ENCODE measurements at regions not wholly inside any gene's neighbourhood (a gene's known extent, or its start where the extent isn't known, plus 50 kb on each side); places are given as distances from the start of the nearest gene placed in this dataset.

GRCh38 chr11:116086426-116086825, 582.2 kb upstream of the CADM1 start:
- no peak overlapping the region for H3K27ac ChIP-seq (ENCODE audit: low read length)
- TF ChIP-seq TCF7L2 (IDR thresholded peaks at IDR 0.05; ENCODE audit: low read depth, low read length) (no peak), SIN3A (IDR thresholded peaks at IDR 0.05; ENCODE audit: borderline replicate concordance, insufficient read depth, low read depth, low read length) (no peak), REST (IDR thresholded peaks at IDR 0.05; ENCODE audit: insufficient read depth in 1 of 2, low read depth in 2 of 2, low read length in 1 of 2) (no peak), CTCF (IDR thresholded peaks at IDR 0.05) (no peak), POLR2AphosphoS5 (IDR thresholded peaks at IDR 0.05; ENCODE audit: low read depth, low read length) (no peak)
- CTCF ChIA-PET: no interaction called here
- DNase-seq (ENCODE audit: low read depth, low spot score) (no peak), ATAC-seq (no peak)
- no peaks in the 10 kb centered on the region for H3K4me1 ChIP-seq (ENCODE audit: control insufficient read depth, insufficient read depth, low read length)
- H3K36me3 ChIP-seq (ENCODE audit: control insufficient read depth, insufficient read depth, low read length): no peaks in the 10 kb centered on the region
- intact Hi-C loops (cut with micrococcal nuclease; ENCODE audit: unreplicated experiment) (no loop called here), in situ Hi-C loops (cut with HindIII; ENCODE audit: low pct_unique_long_range_greater_than_20kb, low sequenced_read_pairs) (no loop called here)
- H3K4me3 ChIP-seq (ENCODE audit: low read depth in 2 of 2, low read length in 2 of 2): no peak overlapping the region
- POLR2A ChIA-PET: no interaction called here
- no peaks in the 10 kb centered on the region for H3K9me3 ChIP-seq (ENCODE audit: control insufficient read depth, insufficient read depth, low read depth, low read length)
- no TSS peak for BruUV-seq (replicated peaks)
- H3K27me3 ChIP-seq (ENCODE audit: control insufficient read depth, insufficient read depth, low read length): peaks cover 8% of the 10 kb centered on the region; the same call in 1 of the 2 replicates

GRCh38 chr11:116085031-116085635, 580.9 kb upstream of the CADM1 start:
- Histone ChIP-seq H3K4me3 (ENCODE audit: low read depth in 2 of 2, low read length in 2 of 2) (no peak overlapping the region), H3K36me3 (ENCODE audit: control insufficient read depth, insufficient read depth, low read length) (no peaks in the 10 kb centered on the region), H3K27ac (ENCODE audit: low read length) (no peak overlapping the region), H3K9me3 (ENCODE audit: control insufficient read depth, insufficient read depth, low read depth, low read length) (no peaks in the 10 kb centered on the region), H3K4me1 (ENCODE audit: control insufficient read depth, insufficient read depth, low read length) (no peaks in the 10 kb centered on the region), H3K27me3 (ENCODE audit: control insufficient read depth, insufficient read depth, low read length) (peaks cover 8% of the 10 kb centered on the region; the same call in 1 of the 2 replicates)
- ATAC-seq (no peak), DNase-seq (ENCODE audit: low read depth, low spot score) (no peak)
- no TSS peak for BruUV-seq (replicated peaks)
- ChIA-PET POLR2A (no interaction called here), CTCF (no interaction called here)
- intact Hi-C loops (cut with micrococcal nuclease; ENCODE audit: unreplicated experiment) (no loop called here), in situ Hi-C loops (cut with HindIII; ENCODE audit: low pct_unique_long_range_greater_than_20kb, low sequenced_read_pairs) (no loop called here)
- TF ChIP-seq POLR2AphosphoS5 (IDR thresholded peaks at IDR 0.05; ENCODE audit: low read depth, low read length): no peak
- no peak for TF ChIP-seq CTCF (IDR thresholded peaks at IDR 0.05)
- no peak for TF ChIP-seq REST (IDR thresholded peaks at IDR 0.05; ENCODE audit: insufficient read depth in 1 of 2, low read depth in 2 of 2, low read length in 1 of 2)
- no peak for TF ChIP-seq SIN3A (IDR thresholded peaks at IDR 0.05; ENCODE audit: borderline replicate concordance, insufficient read depth, low read depth, low read length)
- TF ChIP-seq TCF7L2 (IDR thresholded peaks at IDR 0.05; ENCODE audit: low read depth, low read length): no peak
